Caco-2 (cell line): ENCODE measurements at regions not wholly inside any gene's neighbourhood (a gene's known extent, or its start where the extent isn't known, plus 50 kb on each side); places are given as distances from the start of the nearest gene placed in this dataset.

Experiments used
- BruUV-seq: library from RNA; stranded (reverse); fragments of 400-500 nt; replicated peaks from 2 replicates; lab custom pipeline; 2021; lab: Mats Ljungman, UMichigan
- CTCF ChIA-PET: fragments of 300-600 bp; sonication (Branson Sonifier 250); formaldehyde crosslinking; loops from one replicate; lab custom pipeline; 2022; ENCODE audit warnings: antibody characterized with exemption; lab: Charles Lee
- POLR2A ChIA-PET: fragments of 300-600 bp; sonication (Branson Sonifier 250); formaldehyde crosslinking; loops from one replicate; lab custom pipeline; 2022; ENCODE audit warnings: antibody characterized with exemption; lab: Charles Lee
- DNase-seq, 2 experiments: peaks; one replicate each; pipeline versions ENCODE4 v3.0.0 to v3.0.0-alpha.2; 2020 to 2022
- H3K27me3 ChIP-seq: replicated peaks from 2 replicates; pipeline ENCODE4 v1.6.0; 2011; ENCODE audit warnings: low read length; ENCODE audit not compliant: control insufficient read depth, insufficient read depth
- H3K36me3 ChIP-seq: 2 replicates; pipeline ENCODE4 v1.5.1; 2011; ENCODE audit warnings: low read length; ENCODE audit not compliant: control insufficient read depth, insufficient read depth
- H3K4me1 ChIP-seq: fragments of 250-450 bp; sonication (Bioruptor Pico); 2 replicates; pipeline ENCODE4 v1.5.1; 2020; ENCODE audit warnings: mild to moderate bottlenecking
- H3K4me3 ChIP-seq: 2 replicates; pipeline ENCODE4 v1.5.1; 2011; ENCODE audit warnings: low read depth, mild to moderate bottlenecking, control low read depth, low read length
- H3K9me3 ChIP-seq: fragments of 250-450 bp; sonication (Bioruptor Pico); 2 replicates; pipeline ENCODE4 v1.5.1; 2020; ENCODE audit warnings: mild to moderate bottlenecking, moderate library complexity
- H3K27ac Mint-ChIP-seq: one replicate; pipeline ENCODE4 v1.8.0; 2022; ENCODE audit warnings: mixed read lengths; ENCODE audit not compliant: unreplicated experiment
- H3K27me3 Mint-ChIP-seq: one replicate; pipeline ENCODE4 v1.8.0; 2022; ENCODE audit warnings: mixed read lengths; ENCODE audit not compliant: insufficient read depth, unreplicated experiment
- H3K36me3 Mint-ChIP-seq: one replicate; pipeline ENCODE4 v1.8.0; 2022; ENCODE audit warnings: mild to moderate bottlenecking, mixed read lengths; ENCODE audit not compliant: insufficient read depth, unreplicated experiment
- H3K4me1 Mint-ChIP-seq: one replicate; pipeline ENCODE4 v1.8.0; 2022; ENCODE audit warnings: low read depth, mixed read lengths; ENCODE audit not compliant: unreplicated experiment
- H3K4me3 Mint-ChIP-seq: one replicate; pipeline ENCODE4 v1.8.0; 2022; ENCODE audit warnings: mild to moderate bottlenecking, moderate library complexity, mixed read lengths; ENCODE audit not compliant: unreplicated experiment
- H3K9me3 Mint-ChIP-seq: one replicate; pipeline ENCODE4 v1.8.0; 2022; ENCODE audit warnings: mixed read lengths; ENCODE audit not compliant: unreplicated experiment
- CTCF ChIP-seq, 2 experiments: fragments of 200-600 bp in 1 of 2; IDR thresholded peaks; 1 replicate in 1 of 2; 2 replicates in 1 of 2; pipeline versions ENCODE4 v1.5.1 to v1.8.0; 2011 to 2022; ENCODE audit warnings: antibody characterized with exemption in 1 of 2, control low read depth in 1 of 2, inconsistent platforms in 1 of 2, low read depth in 1 of 2, low read length in 1 of 2, mild to moderate bottlenecking in 1 of 2, moderate library complexity in 1 of 2; ENCODE audit not compliant: insufficient read depth in 1 of 2, severe bottlenecking in 1 of 2, unreplicated experiment in 1 of 2
- intact Hi-C: fragments of 100-400 bp; cut with micrococcal nuclease; formaldehyde crosslinking; loops from one replicate; pipeline ENCODE4 v1.10.0; 2022; ENCODE audit not compliant: unreplicated experiment

- intact Hi-C loops: no loop called here
- H3K27me3 Mint-ChIP-seq: peaks cover 11% of the 10 kb centered on the region
- no peaks in the 10 kb centered on the region for H3K4me1 ChIP-seq
- no peaks in the 10 kb centered on the region for H3K27me3 ChIP-seq
- H3K9me3 Mint-ChIP-seq: peaks cover 10% of the 10 kb centered on the region
- no peak for TF ChIP-seq CTCF (IDR thresholded peaks at IDR 0.05; ENCODE audit: insufficient read depth in 1 of 2, low read depth in 1 of 2, low read length in 1 of 2, severe bottlenecking in 1 of 2, unreplicated experiment in 1 of 2)
- no peak for DNase-seq
- H3K9me3 ChIP-seq: no peaks in the 10 kb centered on the region
- H3K4me3 ChIP-seq: no peak overlapping the region
- no peak overlapping the region for H3K27ac Mint-ChIP-seq
- no peaks in the 10 kb centered on the region for H3K4me1 Mint-ChIP-seq
- no peak overlapping the region for H3K4me3 Mint-ChIP-seq
- POLR2A ChIA-PET: no interaction called here
- BruUV-seq: no TSS peak
- CTCF ChIA-PET: no interaction called here
- H3K36me3 ChIP-seq: no peaks in the 10 kb centered on the region
- no peaks in the 10 kb centered on the region for H3K36me3 Mint-ChIP-seq
These were observed 135.8 kb downstream of the ZNF621 start for GRCh38 chr3:40660554-40660953.

GRCh38 chr3:40661284-40661683 is 136.5 kb downstream of the ZNF621 start:
- POLR2A ChIA-PET: no interaction called here

GRCh38 chr3:40663280-40663679 is 138.5 kb downstream of the ZNF621 start:
- H3K9me3 Mint-ChIP-seq: peaks cover 2% of the 10 kb centered on the region
- H3K36me3 Mint-ChIP-seq: no peaks in the 10 kb centered on the region
- POLR2A ChIA-PET: no interaction called here
- CTCF ChIA-PET: no interaction called here
- DNase-seq: no peak
- Histone ChIP-seq H3K36me3 (no peaks in the 10 kb centered on the region), H3K9me3 (no peaks in the 10 kb centered on the region), H3K27me3 (no peaks in the 10 kb centered on the region), H3K4me1 (no peaks in the 10 kb centered on the region), H3K4me3 (no peak overlapping the region)
- TF ChIP-seq CTCF (IDR thresholded peaks at IDR 0.05; ENCODE audit: insufficient read depth in 1 of 2, low read depth in 1 of 2, low read length in 1 of 2, severe bottlenecking in 1 of 2, unreplicated experiment in 1 of 2): no peak
- no TSS peak for BruUV-seq
- no peaks in the 10 kb centered on the region for H3K4me1 Mint-ChIP-seq
- H3K4me3 Mint-ChIP-seq: no peak overlapping the region
- no peak overlapping the region for H3K27ac Mint-ChIP-seq
- H3K27me3 Mint-ChIP-seq: peaks cover 11% of the 10 kb centered on the region
- intact Hi-C loops: no loop called here

More at GRCh38 chr3:40661284-40661683, 136.5 kb downstream of the ZNF621 start:
- Mint-ChIP-seq H3K4me1 (no peaks in the 10 kb centered on the region), H3K27ac (no peak overlapping the region), H3K36me3 (no peaks in the 10 kb centered on the region), H3K27me3 (peaks cover 15% of the 10 kb centered on the region), H3K9me3 (peaks cover 10% of the 10 kb centered on the region), H3K4me3 (no peak overlapping the region)
- DNase-seq: no peak
- intact Hi-C loops: no loop called here
- Histone ChIP-seq H3K4me1 (no peaks in the 10 kb centered on the region), H3K36me3 (no peaks in the 10 kb centered on the region), H3K27me3 (no peaks in the 10 kb centered on the region), H3K4me3 (no peak overlapping the region), H3K9me3 (no peaks in the 10 kb centered on the region)
- no TSS peak for BruUV-seq
- CTCF ChIA-PET: no interaction called here
- TF ChIP-seq CTCF (IDR thresholded peaks at IDR 0.05; ENCODE audit: insufficient read depth in 1 of 2, low read depth in 1 of 2, low read length in 1 of 2, severe bottlenecking in 1 of 2, unreplicated experiment in 1 of 2): no peak
